HG02642 (cell line): ENCODE measurements at regions not wholly inside any gene's neighbourhood (a gene's known extent, or its start where the extent isn't known, plus 50 kb on each side); places are given as distances from the start of the nearest gene placed in this dataset.

Experiments used
- ATAC-seq: cut with Tn5 transposase; IDR thresholded peaks from one replicate; pipeline ENCODE4 v1.9.1; 2021; ENCODE audit warnings: mild to moderate bottlenecking; ENCODE audit not compliant: unreplicated experiment, poor library complexity

GRCh38 chr4:142960867-142961644 is 115.0 kb upstream of the INPP4B start:
- no peak for ATAC-seq

- peak; percentile 51 for ATAC-seq
These were observed 115.8 kb upstream of the INPP4B start for GRCh38 chr4:142961866-142962265.

DNA sequence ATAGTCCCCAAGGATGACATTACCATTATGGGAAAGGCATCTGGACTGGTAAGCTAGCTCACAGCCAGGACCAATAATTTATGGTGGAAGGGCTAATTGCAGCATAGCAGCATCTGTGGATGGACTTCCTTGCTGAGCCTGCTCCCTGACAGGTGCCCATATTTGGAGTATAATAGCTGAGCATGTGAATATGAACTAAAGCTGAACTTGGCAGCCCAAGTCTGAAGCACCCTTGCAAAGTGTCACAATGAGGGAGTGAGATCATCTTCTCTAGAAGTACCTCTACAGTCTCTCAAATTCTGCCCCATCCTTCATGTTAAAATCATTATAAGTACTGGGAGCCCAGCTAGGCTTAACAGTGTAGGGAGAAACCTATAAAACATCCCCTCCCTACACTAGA is 128.2 kb upstream of the INPP4B start:
- no peak for ATAC-seq

- no peak for ATAC-seq
These were observed 129.5 kb upstream of the INPP4B start for GRCh38 chr4:142975618-142976017.

DNA sequence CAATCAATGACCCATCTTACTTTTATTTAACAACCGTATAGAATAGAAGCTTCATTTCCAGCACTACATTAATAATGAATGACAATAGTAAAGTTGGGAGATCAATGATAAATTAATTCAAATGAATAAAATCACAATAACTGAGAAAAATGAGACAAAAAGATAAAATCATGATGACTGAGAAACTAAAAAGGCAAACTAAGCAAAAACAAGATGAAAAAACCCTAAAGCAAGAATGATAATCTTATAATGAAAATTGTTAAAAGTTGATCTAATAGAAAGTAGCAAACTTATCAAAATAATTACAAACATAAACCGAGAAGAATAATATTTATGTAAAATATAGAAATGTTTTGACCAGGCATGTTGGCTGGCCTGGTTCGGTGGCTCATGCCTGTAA is 130.4 kb upstream of the INPP4B start:
- ATAC-seq = no peak

DNA sequence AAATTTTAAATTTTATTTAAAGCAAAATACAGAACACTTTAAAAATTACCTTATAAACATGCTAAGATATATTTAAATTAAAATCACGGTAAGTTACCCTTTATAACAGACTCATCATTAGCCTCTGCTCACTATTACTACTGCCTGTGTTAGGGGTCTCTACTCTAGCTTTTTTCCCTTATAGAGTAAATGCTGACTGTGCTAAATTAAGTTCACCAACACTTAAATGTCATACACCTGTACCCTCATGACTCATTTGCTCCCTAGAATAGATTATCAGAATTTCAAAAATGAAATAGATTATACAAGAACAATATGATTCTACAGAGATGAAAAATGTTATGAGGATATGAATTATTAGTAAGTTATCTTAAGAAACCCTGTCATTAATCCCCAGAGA is 131.1 kb upstream of the INPP4B start:
- no peak for ATAC-seq

DNA sequence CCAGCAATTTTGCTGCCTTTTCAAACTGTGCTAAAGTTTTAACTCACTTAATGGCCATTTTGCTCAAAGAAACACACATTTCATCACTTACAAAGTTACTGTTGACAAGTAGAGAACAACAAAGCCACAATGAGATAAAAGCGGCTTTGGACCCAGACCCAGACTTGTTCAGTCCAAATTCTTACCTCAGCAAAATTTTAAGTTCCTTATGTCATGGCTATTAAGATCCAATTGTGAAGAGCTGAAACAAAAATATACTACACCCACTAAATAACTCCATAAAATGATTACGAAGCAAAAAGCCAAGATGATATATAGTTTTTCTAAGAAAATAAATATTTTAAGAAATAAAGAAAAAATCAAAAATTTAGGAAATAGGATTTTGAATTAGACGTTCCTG is 137.0 kb upstream of the INPP4B start:
- ATAC-seq = no peak

- no peak for ATAC-seq
These were observed 137.5 kb upstream of the INPP4B start for GRCh38 chr4:142983589-142983988.

DNA sequence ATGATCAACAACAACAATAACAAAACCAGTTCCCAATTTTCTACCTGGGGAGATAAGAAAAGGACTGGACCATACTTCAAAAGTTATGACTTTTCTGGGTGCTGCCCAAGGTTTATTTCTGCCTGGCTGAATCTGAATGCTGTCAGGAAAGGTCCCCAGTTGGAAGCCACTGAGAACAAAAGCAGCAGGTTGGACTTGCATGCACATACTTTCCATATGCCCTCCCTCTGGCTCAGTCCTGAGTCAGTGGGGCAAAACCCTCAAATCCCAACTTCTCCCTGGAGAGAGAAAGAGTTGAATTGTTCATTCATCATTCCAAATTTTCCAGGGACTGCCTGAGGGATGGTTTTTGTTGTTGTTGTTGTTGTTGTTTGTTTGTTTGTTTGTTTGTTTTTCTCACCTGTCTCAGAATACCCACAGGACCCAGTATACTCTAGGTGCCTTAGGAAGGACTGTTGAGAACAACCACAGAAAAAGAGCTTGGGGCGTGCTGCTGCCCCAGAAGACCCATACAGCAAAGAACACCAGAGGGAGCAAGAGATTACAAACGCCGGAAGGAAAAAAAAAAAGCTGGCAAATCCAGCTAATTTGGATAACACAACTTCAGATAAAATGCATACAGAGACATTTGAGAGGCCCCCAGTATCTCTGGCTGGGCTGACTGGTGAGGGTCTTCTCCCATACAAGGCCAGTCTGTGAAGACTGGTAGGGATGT is 138.9 kb upstream of the INPP4B start:
- ATAC-seq = no peak

GRCh38 chr4:143016171-143016570 is 168.5 kb upstream of the USP38 start:
- no peak for ATAC-seq

- no peak for ATAC-seq
These were observed 167.5 kb upstream of the USP38 start for GRCh38 chr4:143017210-143017609.

DNA sequence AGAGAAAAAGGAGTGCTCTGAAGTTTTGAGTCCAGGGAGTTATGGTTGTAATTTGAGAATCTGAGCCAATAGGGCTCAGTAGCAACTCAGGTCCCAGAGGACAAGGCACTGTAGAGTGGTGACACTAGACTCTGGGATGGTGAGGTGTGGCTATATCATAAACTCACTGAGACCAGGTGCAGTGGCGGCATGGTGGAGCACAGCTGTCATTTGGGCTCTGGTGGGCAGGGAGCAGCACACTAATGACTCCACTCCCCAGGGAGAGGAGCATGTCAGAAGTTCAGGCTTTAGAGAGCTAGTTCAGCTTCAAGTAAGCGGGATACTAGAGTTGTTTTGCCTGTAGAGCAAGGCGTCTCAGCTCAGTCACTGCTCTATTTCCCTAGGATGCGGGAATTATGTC is 165.4 kb upstream of the USP38 start:
- ATAC-seq = no peak

DNA sequence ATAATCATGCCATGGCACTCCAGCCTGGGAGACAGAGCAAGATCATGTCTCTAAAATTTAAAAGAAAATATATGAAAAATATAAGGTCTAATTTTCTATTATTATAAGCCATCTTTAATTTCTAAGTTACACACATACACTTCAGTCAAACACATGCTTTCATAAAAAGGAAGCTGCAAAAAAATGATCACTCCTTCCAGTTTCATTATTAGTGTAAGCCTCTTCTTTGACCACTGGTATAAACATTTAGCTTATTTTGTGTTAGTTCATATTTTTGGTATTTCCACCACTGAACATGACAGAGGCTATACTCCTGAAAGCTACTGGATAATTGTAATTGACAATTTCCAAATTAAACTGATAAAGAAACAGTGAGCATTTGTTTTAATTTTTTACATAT is 163.3 kb upstream of the USP38 start:
- peak; percentile 68 for ATAC-seq

DNA sequence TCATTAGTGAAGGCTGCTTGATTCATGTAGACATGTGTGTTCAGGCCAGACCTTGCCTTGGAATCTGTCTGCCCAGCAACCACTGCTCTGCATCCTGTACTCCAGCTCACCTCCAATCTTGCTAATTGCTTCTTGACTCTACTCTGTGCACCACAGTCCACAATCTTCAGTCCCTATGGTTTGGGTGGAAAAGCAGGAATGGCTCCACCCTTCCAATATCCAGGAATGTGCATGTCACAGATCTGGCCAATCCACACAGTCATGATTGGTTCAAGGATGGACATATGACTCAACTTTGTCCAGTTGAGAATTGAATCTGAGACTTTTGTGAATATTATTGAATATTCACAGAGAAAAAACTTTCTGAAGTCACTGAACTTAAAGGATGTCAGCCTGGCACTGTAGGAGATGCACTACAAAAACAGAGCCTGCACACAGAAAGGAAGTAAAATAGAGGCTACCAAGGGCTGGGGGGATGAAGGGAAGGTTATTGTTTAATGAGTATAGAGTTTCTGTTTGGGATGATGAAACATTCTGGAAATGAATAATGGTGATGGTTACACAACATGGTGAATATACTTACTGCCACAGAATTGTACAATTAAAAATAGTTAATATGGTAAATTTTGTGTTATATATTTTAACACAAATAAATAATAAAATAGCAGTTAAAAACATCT is 161.3 kb upstream of the USP38 start:
- no peak for ATAC-seq

- ATAC-seq = peak; percentile 69
These were observed 159.5 kb upstream of the USP38 start for GRCh38 chr4:143025081-143025704.

- ATAC-seq = no peak
These were observed 158.1 kb upstream of the USP38 start for GRCh38 chr4:143026459-143027170.

GRCh38 chr4:143035661-143036060 is 149.1 kb upstream of the USP38 start:
- no peak for ATAC-seq

- ATAC-seq = no peak
These were observed 148.3 kb upstream of the USP38 start for GRCh38 chr4:143036443-143036842.

GRCh38 chr4:143046454-143046853 is 138.3 kb upstream of the USP38 start:
- no peak for ATAC-seq

DNA sequence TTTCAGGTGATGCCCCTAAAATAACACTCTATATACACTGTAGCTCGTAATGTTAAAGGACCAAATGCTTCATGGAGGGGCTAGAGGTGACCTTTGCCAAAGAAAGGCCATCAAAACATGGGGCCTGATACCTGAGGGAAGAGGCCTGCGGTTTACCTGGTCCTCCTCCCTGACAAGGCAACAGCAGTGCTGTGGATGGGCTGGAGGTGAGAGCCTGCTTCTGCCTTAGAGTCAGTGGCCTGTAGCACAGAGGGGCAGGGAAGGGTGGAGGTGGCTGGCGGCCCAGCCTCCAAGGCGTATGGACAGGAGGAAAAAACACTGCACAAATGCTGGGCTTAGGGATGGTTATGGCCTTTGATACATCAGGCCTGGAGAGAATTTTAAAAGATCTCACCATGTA is 137.8 kb upstream of the USP38 start:
- no peak for ATAC-seq
